ENCODE measurements at regions not wholly inside any gene's neighbourhood (a gene's known extent, or its start where the extent isn't known, plus 50 kb on each side); places are given as distances from the start of the nearest gene placed in this dataset.
"Not testable (repeated sequence)": the region's sequence is repeated elsewhere in the genome, so short reads cannot be mapped to it uniquely, and the experiment has no call there.

DNA sequence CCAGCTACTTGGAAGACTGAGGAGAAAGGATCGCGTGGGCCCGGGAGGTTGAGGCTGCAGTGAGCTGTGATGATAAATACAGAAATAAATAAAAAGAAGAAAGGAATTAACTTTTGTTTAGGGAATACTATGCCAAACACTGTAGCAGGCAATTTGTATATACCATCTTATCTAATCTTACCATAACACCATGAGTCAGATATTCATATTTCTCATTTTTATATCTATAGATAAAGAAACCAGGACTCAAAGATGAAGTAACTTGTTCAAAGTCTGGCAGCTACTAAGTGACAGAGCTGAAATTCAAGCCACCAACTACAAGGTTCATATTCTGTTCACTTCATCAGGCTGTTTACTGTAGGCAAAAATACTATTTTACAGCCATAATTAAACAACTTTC is 119.2 kb upstream of the SLC39A10 start:
- DNase-seq (ENCODE audit: low read depth): no peak

DNA sequence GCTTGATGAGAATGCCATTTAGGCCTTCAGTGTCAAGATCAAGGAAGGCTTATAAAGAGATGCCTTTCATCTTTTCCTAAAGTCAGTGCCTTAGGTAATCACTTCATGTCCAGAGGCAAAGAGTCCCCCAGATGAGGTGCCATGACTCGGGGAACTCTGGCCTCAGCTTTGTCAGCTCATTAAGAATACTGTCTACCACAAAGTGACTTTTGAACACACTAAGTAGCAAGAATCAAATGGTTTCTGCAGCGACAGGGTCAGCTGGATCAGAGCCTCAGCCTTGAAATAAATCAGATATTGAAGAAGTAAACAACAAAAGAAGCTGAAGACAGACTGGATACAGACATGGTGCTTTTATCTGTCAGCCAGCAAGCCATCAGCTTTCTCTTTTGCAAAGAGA is 120.1 kb upstream of the SLC39A10 start:
- DNase-seq (ENCODE audit: low read depth): no peak

GRCh38 chr2:195535911-195536522 is 121.0 kb upstream of the SLC39A10 start:
- DNase-seq (ENCODE audit: low read depth): no peak

- DNase-seq (ENCODE audit: low read depth): no peak
Observed at GRCh38 chr2:195534971-195535370, 122.1 kb upstream of the SLC39A10 start.

- DNase-seq (ENCODE audit: low read depth): peak; percentile 86
Observed at GRCh38 chr2:195533771-195534642, 123.0 kb upstream of the SLC39A10 start.

GRCh38 chr2:195532628-195533271 is 124.3 kb upstream of the SLC39A10 start:
- DNase-seq (ENCODE audit: low read depth): peak; percentile 27

DNA sequence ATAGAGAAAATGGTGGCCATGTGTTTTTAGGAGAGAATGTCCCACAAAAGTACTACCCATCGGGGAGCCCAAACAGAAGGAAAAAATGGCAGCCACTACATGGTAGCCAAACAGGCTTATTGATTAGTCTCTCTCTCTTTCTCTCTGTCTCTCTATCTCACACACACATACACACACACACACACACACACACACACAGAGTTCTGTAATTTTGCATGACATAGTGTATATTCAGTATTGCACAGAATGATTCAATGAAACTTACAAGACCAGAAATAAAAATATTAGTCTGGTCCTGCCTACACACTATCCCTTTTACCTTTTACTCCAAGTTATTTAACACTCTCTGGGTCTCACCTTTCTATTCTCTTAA is 124.8 kb upstream of the SLC39A10 start:
- no peak for DNase-seq (ENCODE audit: low read depth)

DNA sequence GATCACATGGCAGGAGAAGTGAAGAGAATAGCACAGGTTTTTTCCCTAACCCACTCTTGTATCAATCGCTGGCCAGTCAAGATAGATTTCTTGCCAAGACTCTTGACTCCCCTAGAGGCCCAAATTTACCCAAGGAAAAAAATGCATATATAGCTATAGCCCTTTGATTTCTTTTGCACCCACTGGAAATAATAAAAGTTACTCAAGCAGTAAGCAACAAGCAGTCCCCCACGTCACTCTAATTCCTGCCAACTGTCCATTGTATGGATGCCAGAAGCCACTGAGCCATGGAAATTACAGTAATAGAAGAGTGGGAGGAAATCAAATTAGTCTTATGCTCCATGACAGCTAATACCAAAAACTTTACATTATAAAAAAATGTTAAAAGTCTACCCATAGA is 125.3 kb upstream of the SLC39A10 start:
- no peak for DNase-seq (ENCODE audit: low read depth)

GRCh38 chr2:195523242-195523641 is 133.8 kb upstream of the SLC39A10 start:
- not testable (repeated sequence) for DNase-seq (ENCODE audit: low read depth)

GRCh38 chr2:195521589-195521988 is 135.4 kb upstream of the SLC39A10 start:
- no peak for DNase-seq (ENCODE audit: low read depth)

GRCh38 chr2:195520671-195521155 is 136.3 kb upstream of the SLC39A10 start:
- DNase-seq (ENCODE audit: low read depth): peak; percentile 58

GRCh38 chr2:195515551-195515950 is 141.5 kb upstream of the SLC39A10 start:
- DNase-seq (ENCODE audit: low read depth): no peak

GRCh38 chr2:195514365-195514764 is 142.7 kb upstream of the SLC39A10 start:
- DNase-seq (ENCODE audit: low read depth): no peak

GRCh38 chr2:195513119-195513518 is 143.9 kb upstream of the SLC39A10 start:
- no peak for DNase-seq (ENCODE audit: low read depth)

DNA sequence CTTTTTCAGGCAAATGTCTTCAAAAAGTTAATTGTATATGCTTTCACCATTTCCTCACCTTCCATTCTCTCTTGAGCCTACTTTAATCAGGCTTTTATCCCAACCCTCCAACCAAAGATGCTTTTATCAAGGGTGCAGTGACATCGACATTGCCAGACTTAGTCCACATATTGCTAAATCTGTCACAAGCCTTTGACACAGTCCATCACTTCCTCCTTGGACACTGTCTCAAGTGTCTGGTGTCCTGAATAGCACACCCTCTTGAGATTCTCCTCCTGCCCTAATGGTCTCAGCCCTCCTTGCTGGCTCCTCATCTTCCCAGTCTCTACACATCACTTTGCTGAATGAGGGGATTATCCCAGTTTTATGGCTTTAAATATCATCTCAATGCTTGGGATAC is 147.5 kb upstream of the SLC39A10 start:
- no peak for DNase-seq (ENCODE audit: low read depth)

- DNase-seq (ENCODE audit: low read depth): no peak
Observed at GRCh38 chr2:195508139-195508455, 148.9 kb upstream of the SLC39A10 start.

DNA sequence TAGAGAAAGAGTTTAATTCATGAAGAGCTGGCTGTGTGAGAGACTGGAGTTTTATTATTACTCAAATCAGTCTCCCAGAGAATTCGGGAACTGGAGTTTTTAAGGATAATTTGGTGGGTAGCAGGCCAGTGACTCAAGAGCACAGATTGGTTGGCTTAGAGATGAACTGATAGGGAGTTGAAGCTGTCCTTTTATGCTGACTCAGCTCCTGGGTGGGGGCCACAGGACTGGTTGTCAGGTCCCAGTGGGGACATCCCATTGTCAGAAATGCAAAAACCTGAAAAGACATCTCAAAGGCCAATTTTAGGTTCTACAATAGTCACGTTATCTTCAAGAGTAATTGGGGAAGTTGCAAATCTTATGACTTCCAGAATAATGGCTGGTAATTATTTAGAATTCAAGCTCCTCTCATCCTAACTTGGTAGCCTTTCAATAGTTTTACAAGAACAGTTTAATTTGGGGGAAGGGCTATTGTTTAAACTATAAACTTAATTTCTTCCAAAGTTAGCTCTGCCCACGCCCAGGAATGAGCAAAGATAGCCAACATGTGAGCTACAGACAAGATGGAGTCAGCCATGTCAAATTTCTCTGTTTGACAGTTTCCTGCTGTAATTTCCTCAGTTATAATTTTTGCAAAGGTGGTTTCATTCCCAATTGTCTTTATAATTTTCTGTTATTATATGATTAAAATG is 149.4 kb upstream of the SLC39A10 start:
- DNase-seq (ENCODE audit: low read depth): no peak

GRCh38 chr2:195505701-195506100 is 151.3 kb upstream of the SLC39A10 start:
- no peak for DNase-seq (ENCODE audit: low read depth)

GRCh38 chr2:195503208-195503607 is 153.8 kb upstream of the SLC39A10 start:
- no peak for DNase-seq (ENCODE audit: low read depth)

DNA sequence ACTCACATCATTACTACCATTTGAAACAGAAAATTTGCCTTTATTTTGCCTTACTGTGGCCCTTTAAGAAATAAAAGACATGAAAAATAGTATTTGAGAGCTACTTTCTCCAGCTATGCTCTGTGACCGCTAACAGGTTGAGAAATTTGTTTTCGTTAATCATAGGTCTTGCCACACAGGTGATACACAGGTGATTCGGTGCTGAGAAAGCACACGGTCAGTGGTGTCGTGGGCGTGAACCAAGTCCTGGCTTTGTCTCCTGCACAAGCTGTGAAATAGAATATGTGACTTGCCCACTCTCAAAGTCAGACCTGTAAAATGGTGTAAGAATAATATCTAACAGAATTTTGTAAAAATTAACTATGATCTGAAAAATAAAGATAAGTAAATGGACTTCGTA is 155.3 kb upstream of the SLC39A10 start:
- no peak for DNase-seq (ENCODE audit: low read depth)

DNA sequence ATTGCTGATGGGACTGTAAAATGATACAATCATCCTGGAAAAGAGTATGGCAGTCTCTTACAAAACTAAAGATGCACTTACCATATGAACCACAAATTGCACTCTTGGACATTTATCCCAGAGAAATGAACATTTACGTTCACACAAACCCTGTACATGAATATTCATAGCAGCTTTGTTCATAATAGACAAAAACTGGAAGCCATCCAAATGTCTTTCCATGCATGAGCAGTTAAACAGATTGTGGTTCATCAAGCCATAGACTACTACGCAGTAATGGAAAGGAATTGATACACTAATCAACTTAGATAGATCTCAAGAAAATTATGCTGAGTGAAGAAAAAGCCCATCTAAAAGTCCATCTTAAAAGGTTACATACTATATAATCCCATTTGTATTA is 156.1 kb upstream of the SLC39A10 start:
- DNase-seq (ENCODE audit: low read depth): no peak
